SJCRH30 (cell line): ENCODE measurements at regions not wholly inside any gene's neighbourhood (a gene's known extent, or its start where the extent isn't known, plus 50 kb on each side); places are given as distances from the start of the nearest gene placed in this dataset.
"Not testable (repeated sequence)": the region's sequence is repeated elsewhere in the genome, so short reads cannot be mapped to it uniquely, and the experiment has no call there.

Source experiments
- DNase-seq, 2 experiments: peaks; one replicate each; pipeline ENCODE4 v3.0.0-alpha.2; 2015 to 2020
- H3K27ac ChIP-seq: fragments of 250-450 bp; sonication (Bioruptor Pico); 2 replicates; pipeline ENCODE4 v1.5.1; 2020; ENCODE audit warnings: mild to moderate bottlenecking, moderate library complexity
- H3K27me3 ChIP-seq: fragments of 250-450 bp; sonication (Bioruptor Pico); 2 replicates; pipeline ENCODE4 v1.5.1; 2020; ENCODE audit warnings: mild to moderate bottlenecking, moderate library complexity
- H3K36me3 ChIP-seq: fragments of 250-450 bp; sonication (Bioruptor Pico); 2 replicates; pipeline ENCODE4 v1.5.1; 2020; ENCODE audit warnings: mild to moderate bottlenecking, moderate library complexity
- H3K4me1 ChIP-seq: fragments of 250-450 bp; sonication (Bioruptor Pico); 2 replicates; pipeline ENCODE4 v1.5.1; 2020; ENCODE audit warnings: mild to moderate bottlenecking, moderate library complexity
- H3K4me3 ChIP-seq: fragments of 250-450 bp; sonication (Bioruptor Pico); 2 replicates; pipeline ENCODE4 v1.5.1; 2020; ENCODE audit warnings: mild to moderate bottlenecking, moderate library complexity
- H3K9me3 ChIP-seq: fragments of 250-450 bp; sonication (Bioruptor Pico); replicated peaks from 2 replicates; pipeline ENCODE4 v1.5.1; 2020; ENCODE audit warnings: mild to moderate bottlenecking, moderate library complexity

- Histone ChIP-seq H3K27ac (no peak overlapping the region), H3K27me3 (no peaks in the 10 kb centered on the region), H3K36me3 (no peaks in the 10 kb centered on the region), H3K4me1 (no peaks in the 10 kb centered on the region), H3K9me3 (no peaks in the 10 kb centered on the region), H3K4me3 (no peak overlapping the region)
- DNase-seq: no peak
Measured at GRCh38 chr6:17182961-17183360, 81.1 kb downstream of the STMND1 start.

GRCh38 chr6:17186925-17187324, 85.1 kb downstream of the STMND1 start:
- no peaks in the 10 kb centered on the region for H3K36me3 ChIP-seq
- no peak for DNase-seq
- no peaks in the 10 kb centered on the region for H3K9me3 ChIP-seq
- no peaks in the 10 kb centered on the region for H3K4me1 ChIP-seq
- no peaks in the 10 kb centered on the region for H3K27me3 ChIP-seq
- no peak overlapping the region for H3K27ac ChIP-seq
- H3K4me3 ChIP-seq: no peak overlapping the region

- H3K27ac ChIP-seq: no peak overlapping the region
- no peak for DNase-seq
Measured at GRCh38 chr6:17193106-17193775, 87.9 kb upstream of the RBM24 start.

GRCh38 chr6:17197607-17198006, 83.6 kb upstream of the RBM24 start:
- Histone ChIP-seq H3K4me3 (no peak overlapping the region), H3K27ac (no peak overlapping the region), H3K4me1 (peaks cover 9% of the 10 kb centered on the region; the same call in 1 of the 2 replicates), H3K9me3 (no peaks in the 10 kb centered on the region), H3K36me3 (no peaks in the 10 kb centered on the region), H3K27me3 (no peaks in the 10 kb centered on the region)
- DNase-seq: no peak

More at GRCh38 chr6:17193106-17193775, 87.9 kb upstream of the RBM24 start:
- no peaks in the 10 kb centered on the region for H3K9me3 ChIP-seq
- no peaks in the 10 kb centered on the region for H3K4me1 ChIP-seq
- H3K36me3 ChIP-seq: no peaks in the 10 kb centered on the region
- no peak overlapping the region for H3K4me3 ChIP-seq
- no peaks in the 10 kb centered on the region for H3K27me3 ChIP-seq

- H3K9me3 ChIP-seq: no peaks in the 10 kb centered on the region
- no peak overlapping the region for H3K4me3 ChIP-seq
- no peak overlapping the region for H3K27ac ChIP-seq
- H3K27me3 ChIP-seq: no peaks in the 10 kb centered on the region
- no peaks in the 10 kb centered on the region for H3K36me3 ChIP-seq
- DNase-seq: no peak
- peaks cover 14% of the 10 kb centered on the region for H3K4me1 ChIP-seq
Measured at GRCh38 chr6:17200395-17200794, 80.8 kb upstream of the RBM24 start.

GRCh38 chr6:17202526-17202925, 78.6 kb upstream of the RBM24 start:
- peak overlapping the region; percentile 77 for H3K27ac ChIP-seq

GRCh38 chr6:17204533-17204932, 76.6 kb upstream of the RBM24 start:
- Histone ChIP-seq H3K4me3 (no peak overlapping the region), H3K9me3 (no peaks in the 10 kb centered on the region), H3K27me3 (no peaks in the 10 kb centered on the region), H3K36me3 (no peaks in the 10 kb centered on the region), H3K27ac (no peak overlapping the region), H3K4me1 (peaks cover 14% of the 10 kb centered on the region)
- DNase-seq: no peak

More at GRCh38 chr6:17202526-17202925, 78.6 kb upstream of the RBM24 start:
- Histone ChIP-seq H3K4me1 (peaks cover 14% of the 10 kb centered on the region), H3K4me3 (peak overlapping the region; percentile 19; the same call in 1 of the 2 replicates), H3K36me3 (no peaks in the 10 kb centered on the region), H3K27me3 (no peaks in the 10 kb centered on the region), H3K9me3 (no peaks in the 10 kb centered on the region)
- peak; percentile 71 to 87 for DNase-seq

GRCh38 chr6:17206566-17207072, 74.5 kb upstream of the RBM24 start:
- peaks cover 12% of the 10 kb centered on the region for H3K4me1 ChIP-seq
- no peak overlapping the region for H3K4me3 ChIP-seq
- DNase-seq: no peak
- no peaks in the 10 kb centered on the region for H3K27me3 ChIP-seq
- H3K27ac ChIP-seq: no peak overlapping the region
- no peaks in the 10 kb centered on the region for H3K36me3 ChIP-seq
- no peaks in the 10 kb centered on the region for H3K9me3 ChIP-seq

GRCh38 chr6:17207281-17207680, 73.9 kb upstream of the RBM24 start:
- DNase-seq: no peak
- no peaks in the 10 kb centered on the region for H3K36me3 ChIP-seq
- peaks cover 6% of the 10 kb centered on the region for H3K4me1 ChIP-seq
- no peak overlapping the region for H3K4me3 ChIP-seq
- no peak overlapping the region for H3K27ac ChIP-seq
- H3K27me3 ChIP-seq: no peaks in the 10 kb centered on the region
- no peaks in the 10 kb centered on the region for H3K9me3 ChIP-seq

GRCh38 chr6:17210683-17211082, 70.5 kb upstream of the RBM24 start:
- Histone ChIP-seq H3K27me3 (no peaks in the 10 kb centered on the region), H3K9me3 (no peaks in the 10 kb centered on the region), H3K36me3 (no peaks in the 10 kb centered on the region), H3K4me3 (no peak overlapping the region), H3K27ac (no peak overlapping the region), H3K4me1 (no peaks in the 10 kb centered on the region)
- DNase-seq: no peak

GRCh38 chr6:17211101-17211500, 70.1 kb upstream of the RBM24 start:
- Histone ChIP-seq H3K27ac (no peak overlapping the region), H3K9me3 (no peaks in the 10 kb centered on the region), H3K4me1 (no peaks in the 10 kb centered on the region), H3K27me3 (no peaks in the 10 kb centered on the region), H3K4me3 (no peak overlapping the region), H3K36me3 (no peaks in the 10 kb centered on the region)
- DNase-seq: no peak

GRCh38 chr6:17212546-17213371, 68.4 kb upstream of the RBM24 start:
- Histone ChIP-seq H3K9me3 (no peaks in the 10 kb centered on the region), H3K27me3 (no peaks in the 10 kb centered on the region), H3K27ac (no peak overlapping the region), H3K4me3 (peak overlapping the region; percentile 37), H3K4me1 (no peaks in the 10 kb centered on the region), H3K36me3 (no peaks in the 10 kb centered on the region)
- DNase-seq: peak in 1 of 2 experiments; percentile 34

- no peaks in the 10 kb centered on the region for H3K27me3 ChIP-seq
- H3K4me3 ChIP-seq: no peak overlapping the region
- H3K36me3 ChIP-seq: no peaks in the 10 kb centered on the region
- no peaks in the 10 kb centered on the region for H3K9me3 ChIP-seq
- no peak overlapping the region for H3K27ac ChIP-seq
- H3K4me1 ChIP-seq: no peaks in the 10 kb centered on the region
- DNase-seq: no peak
Measured at GRCh38 chr6:17214106-17214505, 67.1 kb upstream of the RBM24 start.

- not testable (repeated sequence) for H3K27ac ChIP-seq, H3K36me3 ChIP-seq, DNase-seq, H3K4me1 ChIP-seq, H3K9me3 ChIP-seq, H3K27me3 ChIP-seq, H3K4me3 ChIP-seq
Measured at GRCh38 chr6:17216972-17217371, 64.2 kb upstream of the RBM24 start.

- Histone ChIP-seq H3K4me3 (no peak overlapping the region), H3K27ac (no peak overlapping the region), H3K36me3 (no peaks in the 10 kb centered on the region), H3K4me1 (no peaks in the 10 kb centered on the region), H3K9me3 (no peaks in the 10 kb centered on the region), H3K27me3 (no peaks in the 10 kb centered on the region)
- DNase-seq: no peak
Measured at GRCh38 chr6:17218023-17218748, 63.0 kb upstream of the RBM24 start.
